ENCODE measurements at regions not wholly inside any gene's neighbourhood (a gene's known extent, or its start where the extent isn't known, plus 50 kb on each side); places are given as distances from the start of the nearest gene placed in this dataset.
A peak's percentile ranks its signal among the peaks of the same experiment; 100 is the strongest.
"Not testable (repeated sequence)": the region's sequence is repeated elsewhere in the genome, so short reads cannot be mapped to it uniquely, and the experiment has no call there.

DNA sequence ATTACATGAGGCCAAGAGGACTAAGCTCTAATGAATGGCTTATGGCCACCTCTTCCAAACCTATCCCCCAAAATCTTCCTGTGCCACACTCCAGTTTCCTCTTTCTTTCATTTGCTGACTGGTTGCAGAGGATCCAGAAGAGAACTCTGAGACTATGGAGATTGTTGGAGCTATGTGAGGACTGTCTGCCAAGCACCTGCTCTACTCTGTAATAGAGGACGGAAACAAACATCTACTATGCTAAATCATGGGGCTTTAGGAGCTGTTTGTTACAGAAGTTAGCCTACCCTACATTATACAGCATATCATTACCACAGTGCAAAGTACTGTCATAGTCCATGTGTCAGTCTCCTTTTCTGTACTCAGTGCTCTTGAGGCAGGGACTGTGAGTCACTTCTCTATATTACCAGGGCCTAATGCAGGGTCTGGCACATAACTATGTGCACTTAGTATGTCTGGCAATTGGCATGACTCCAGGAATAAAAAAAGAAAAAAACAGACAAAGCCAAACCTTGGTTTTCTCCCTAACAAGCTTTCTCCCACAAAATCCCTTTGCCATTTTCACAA, 95.1 kb downstream of the RPAP3 start:
- ATAC-seq: no peak
- no peaks in the 10 kb centered on the region for H3K4me1 ChIP-seq (ENCODE audit: control insufficient read depth, insufficient read depth, low read length)
- no peaks in the 10 kb centered on the region for H3K27me3 ChIP-seq (ENCODE audit: control insufficient read depth, insufficient read depth)
- no peaks in the 10 kb centered on the region for H3K9me3 ChIP-seq (ENCODE audit: control insufficient read depth, low read length)
- DNase-seq: no peak
- intact Hi-C loops (cut with DNase I): no loop called here
- no peak overlapping the region for H3K4me3 ChIP-seq (ENCODE audit: low read length)
- 96% methylated on average over 1 of the region's 1 CpG for WGBS
- no peak overlapping the region for H3K27ac ChIP-seq (ENCODE audit: low read length)

GRCh38 chr12:47609806-47610205, 96.0 kb downstream of the RPAP3 start:
- WGBS: 94% methylated on average over 3 of the region's 3 CpGs
- no peaks in the 10 kb centered on the region for H3K4me1 ChIP-seq (ENCODE audit: control insufficient read depth, insufficient read depth, low read length)
- H3K27me3 ChIP-seq (ENCODE audit: control insufficient read depth, insufficient read depth): no peaks in the 10 kb centered on the region
- ATAC-seq: no peak
- intact Hi-C loops (cut with DNase I): no loop called here
- H3K9me3 ChIP-seq (ENCODE audit: control insufficient read depth, low read length): no peaks in the 10 kb centered on the region
- no peak overlapping the region for H3K27ac ChIP-seq (ENCODE audit: low read length)
- no peak for DNase-seq
- no peak overlapping the region for H3K4me3 ChIP-seq (ENCODE audit: low read length)

GRCh38 chr12:47608671-47609070, 97.2 kb downstream of the RPAP3 start:
- 89% methylated on average over 4 of the region's 4 CpGs for WGBS
- not testable (repeated sequence) for H3K27ac ChIP-seq (ENCODE audit: low read length); ATAC-seq

DNA sequence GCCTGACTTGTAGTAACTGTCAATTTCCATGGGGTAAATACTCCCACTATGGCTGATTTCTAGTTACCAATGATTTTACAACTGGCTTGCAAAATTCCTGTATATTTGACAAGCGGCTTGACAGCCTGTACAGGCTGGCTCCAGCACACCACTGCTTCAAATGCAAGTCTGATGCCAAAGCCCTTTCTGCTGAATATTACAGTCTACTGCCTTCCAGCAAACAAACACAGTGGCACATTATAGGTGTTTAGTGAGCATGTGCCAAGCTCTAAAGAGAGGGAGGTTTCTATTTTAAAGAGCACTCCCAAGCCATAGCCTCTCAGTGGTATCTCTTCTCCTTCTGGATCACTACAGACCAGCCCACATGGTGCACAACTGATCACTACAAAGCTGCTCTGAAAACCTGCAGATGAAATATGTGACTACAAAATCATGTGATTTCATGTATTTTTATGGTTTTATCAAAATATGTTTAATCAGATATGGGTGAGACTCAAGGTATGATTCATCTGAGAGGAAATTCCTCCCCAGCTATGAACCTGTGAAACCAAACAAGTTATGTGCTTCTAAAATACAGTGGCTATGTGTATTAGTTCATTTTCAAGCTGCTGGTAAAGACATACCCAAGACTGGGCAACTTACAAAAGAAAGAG, 101.5 kb downstream of the RPAP3 start:
- H3K4me3 ChIP-seq (ENCODE audit: low read length): no peak overlapping the region
- intact Hi-C loops (cut with DNase I): no loop called here
- H3K4me1 ChIP-seq (ENCODE audit: control insufficient read depth, insufficient read depth, low read length): no peaks in the 10 kb centered on the region
- no peaks in the 10 kb centered on the region for H3K27me3 ChIP-seq (ENCODE audit: control insufficient read depth, insufficient read depth)
- DNase-seq (no peak), ATAC-seq (no peak)
- H3K9me3 ChIP-seq (ENCODE audit: control insufficient read depth, low read length): no peaks in the 10 kb centered on the region
- 97% methylated on average over 1 of the region's 1 CpG for WGBS
- no peak overlapping the region for H3K27ac ChIP-seq (ENCODE audit: low read length)

More at GRCh38 chr12:47608671-47609070, 97.2 kb downstream of the RPAP3 start:
- intact Hi-C loops (cut with DNase I); H3K27me3 ChIP-seq (ENCODE audit: control insufficient read depth, insufficient read depth); H3K4me1 ChIP-seq (ENCODE audit: control insufficient read depth, insufficient read depth, low read length); H3K9me3 ChIP-seq (ENCODE audit: control insufficient read depth, low read length); H3K4me3 ChIP-seq (ENCODE audit: low read length): not testable (repeated sequence)
- peak in 1 of 3 donors; percentile 38 for DNase-seq

DNA sequence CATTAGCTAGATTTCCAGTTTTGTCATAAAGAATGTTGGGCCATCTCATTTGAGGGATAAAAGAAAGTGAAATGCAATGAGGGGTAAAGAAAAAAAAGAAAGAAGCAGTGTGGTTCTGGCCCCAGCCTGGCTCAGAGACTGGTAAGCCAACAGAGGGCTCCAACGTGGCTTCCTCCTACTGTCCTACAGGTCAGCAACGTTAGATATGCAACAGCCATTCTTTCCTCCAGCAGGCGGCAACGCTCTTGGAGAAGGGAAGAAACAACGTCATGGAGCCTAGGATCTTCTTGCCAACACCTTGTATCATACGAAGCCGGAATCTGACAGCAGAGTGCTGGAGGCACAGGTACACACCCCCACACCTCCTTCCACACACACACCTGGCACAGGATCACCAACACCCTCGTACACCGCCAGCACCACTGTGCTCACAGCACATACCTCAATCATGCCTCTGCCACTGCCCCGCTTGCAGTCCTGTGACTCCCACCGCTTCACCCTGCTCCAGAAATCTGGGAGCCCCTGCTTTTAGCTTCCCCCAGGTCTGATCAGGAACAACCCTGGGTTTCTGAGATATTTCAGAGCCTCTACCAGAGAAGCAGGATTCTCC, 102.8 kb downstream of the RPAP3 start:
- Histone ChIP-seq H3K9me3 (ENCODE audit: control insufficient read depth, low read length) (no peaks in the 10 kb centered on the region), H3K4me3 (ENCODE audit: low read length) (no peak overlapping the region), H3K27me3 (ENCODE audit: control insufficient read depth, insufficient read depth) (no peaks in the 10 kb centered on the region), H3K4me1 (ENCODE audit: control insufficient read depth, insufficient read depth, low read length) (no peaks in the 10 kb centered on the region), H3K27ac (ENCODE audit: low read length) (no peak overlapping the region)
- WGBS: 80% methylated on average over 11 of the region's 11 CpGs
- intact Hi-C loops (cut with DNase I): no loop called here
- ATAC-seq (peak in 1 of 2 donors; percentile 24), DNase-seq (no peak)

GRCh38 chr12:47602325-47602724, 103.5 kb downstream of the RPAP3 start:
- Histone ChIP-seq H3K4me3 (ENCODE audit: low read length) (no peak overlapping the region), H3K27me3 (ENCODE audit: control insufficient read depth, insufficient read depth) (no peaks in the 10 kb centered on the region), H3K27ac (ENCODE audit: low read length) (no peak overlapping the region), H3K9me3 (ENCODE audit: control insufficient read depth, low read length) (no peaks in the 10 kb centered on the region), H3K4me1 (ENCODE audit: control insufficient read depth, insufficient read depth, low read length) (no peaks in the 10 kb centered on the region)
- DNase-seq (no peak), ATAC-seq (peak; percentile 86 to 91)
- intact Hi-C loops (cut with DNase I): no loop called here
- 70% methylated on average over 1 of the region's 1 CpG for WGBS

- intact Hi-C loops (cut with DNase I): no loop called here
- Histone ChIP-seq H3K4me1 (ENCODE audit: control insufficient read depth, insufficient read depth, low read length) (no peaks in the 10 kb centered on the region), H3K4me3 (ENCODE audit: low read length) (no peak overlapping the region), H3K27ac (ENCODE audit: low read length) (no peak overlapping the region), H3K27me3 (ENCODE audit: control insufficient read depth, insufficient read depth) (no peaks in the 10 kb centered on the region), H3K9me3 (ENCODE audit: control insufficient read depth, low read length) (no peaks in the 10 kb centered on the region)
- DNase-seq (no peak), ATAC-seq (no peak)
These were observed 104.8 kb downstream of the RPAP3 start for GRCh38 chr12:47601071-47601470.

GRCh38 chr12:47591795-47592194, 114.0 kb downstream of the RPAP3 start:
- ATAC-seq (no peak), DNase-seq (no peak)
- H3K4me1 ChIP-seq (ENCODE audit: control insufficient read depth, insufficient read depth, low read length): peaks cover 3% of the 10 kb centered on the region
- WGBS: 42% methylated on average over 4 of the region's 4 CpGs
- H3K27ac ChIP-seq (ENCODE audit: low read length): no peak overlapping the region
- intact Hi-C loops (cut with DNase I): no loop called here
- H3K4me3 ChIP-seq (ENCODE audit: low read length): no peak overlapping the region
- no peaks in the 10 kb centered on the region for H3K9me3 ChIP-seq (ENCODE audit: control insufficient read depth, low read length)
- H3K27me3 ChIP-seq (ENCODE audit: control insufficient read depth, insufficient read depth): no peaks in the 10 kb centered on the region

- Histone ChIP-seq H3K4me3 (ENCODE audit: low read length) (no peak overlapping the region), H3K27ac (ENCODE audit: low read length) (no peak overlapping the region), H3K4me1 (ENCODE audit: control insufficient read depth, insufficient read depth, low read length) (peaks cover 3% of the 10 kb centered on the region), H3K27me3 (ENCODE audit: control insufficient read depth, insufficient read depth) (no peaks in the 10 kb centered on the region), H3K9me3 (ENCODE audit: control insufficient read depth, low read length) (no peaks in the 10 kb centered on the region)
- 32% methylated on average over 4 of the region's 4 CpGs for WGBS
- intact Hi-C loops (cut with DNase I): no loop called here
- ATAC-seq: peak; percentile 48 to 57
- no peak for DNase-seq
These were observed 114.5 kb downstream of the RPAP3 start for GRCh38 chr12:47591361-47591791.

DNA sequence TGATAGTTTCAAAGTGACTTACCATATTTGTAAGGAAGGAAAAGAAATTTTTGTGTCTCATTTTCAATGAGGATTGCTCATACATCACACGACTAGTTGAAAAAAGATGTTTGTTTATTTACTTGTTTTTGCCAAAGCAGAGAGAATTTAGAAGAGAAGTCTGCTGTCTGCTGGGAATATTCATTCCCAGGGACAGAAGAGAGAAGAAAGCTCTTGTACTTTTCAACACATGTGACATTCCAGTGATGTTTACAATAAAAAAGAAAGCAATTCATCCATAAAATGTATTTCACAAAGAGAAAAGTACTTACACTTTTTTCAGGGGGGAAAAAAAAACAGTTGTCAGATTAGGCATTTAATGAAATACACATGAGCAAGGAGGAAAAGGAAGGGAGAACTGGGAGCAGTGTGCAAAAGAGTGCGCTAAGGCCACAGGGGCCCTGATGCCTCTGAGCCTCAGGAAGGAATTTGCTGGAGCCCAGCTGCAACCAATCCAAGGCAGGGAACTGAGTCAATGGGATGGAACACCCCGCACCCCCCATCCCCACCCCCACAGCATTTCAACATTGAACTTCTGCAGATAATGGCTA, 115.0 kb downstream of the RPAP3 start:
- intact Hi-C loops (cut with DNase I): no loop called here
- DNase-seq (peak in 2 of 3 donors; percentile 32 to 56), ATAC-seq (peak; percentile 61 to 85)
- H3K27me3 ChIP-seq (ENCODE audit: control insufficient read depth, insufficient read depth): no peaks in the 10 kb centered on the region
- no peak overlapping the region for H3K27ac ChIP-seq (ENCODE audit: low read length)
- no peaks in the 10 kb centered on the region for H3K9me3 ChIP-seq (ENCODE audit: control insufficient read depth, low read length)
- peaks cover 3% of the 10 kb centered on the region for H3K4me1 ChIP-seq (ENCODE audit: control insufficient read depth, insufficient read depth, low read length)
- 45% methylated on average over 3 of the region's 3 CpGs for WGBS
- no peak overlapping the region for H3K4me3 ChIP-seq (ENCODE audit: low read length)

DNA sequence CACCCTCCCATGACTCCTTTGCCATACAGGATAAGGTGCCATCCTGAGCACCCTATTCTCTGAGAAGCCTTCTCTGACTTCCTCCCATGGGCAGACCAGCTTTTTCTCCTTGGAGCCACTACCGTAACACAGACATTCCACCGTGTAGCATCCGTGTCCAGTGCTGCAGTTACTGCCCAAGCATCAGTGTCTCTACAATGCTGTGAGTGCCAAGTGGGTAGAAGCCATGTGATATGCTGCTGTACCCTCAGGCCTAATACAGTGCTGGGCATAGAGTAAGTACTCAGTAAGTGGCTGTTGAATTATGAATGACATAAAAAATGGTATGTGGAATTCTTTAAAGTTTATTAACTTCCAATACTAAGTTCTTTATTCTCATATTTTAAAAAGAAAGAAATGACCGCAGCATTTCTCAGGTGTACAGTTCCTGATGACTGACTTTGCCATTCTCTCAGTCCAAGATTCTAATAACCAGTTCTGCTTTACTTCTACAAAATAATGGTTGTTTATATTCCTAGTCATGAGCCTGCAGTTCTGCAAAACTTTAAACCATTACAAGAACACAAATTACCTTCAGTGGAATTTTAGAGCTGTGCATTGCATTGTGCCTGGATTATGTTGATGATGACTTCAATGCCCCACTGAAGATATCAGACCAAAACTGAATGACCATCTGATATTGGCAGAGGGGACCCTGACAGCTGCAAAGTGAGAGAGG, 118.7 kb downstream of the RPAP3 start:
- no peaks in the 10 kb centered on the region for H3K27me3 ChIP-seq (ENCODE audit: control insufficient read depth, insufficient read depth)
- no peak overlapping the region for H3K27ac ChIP-seq (ENCODE audit: low read length)
- H3K9me3 ChIP-seq (ENCODE audit: control insufficient read depth, low read length): no peaks in the 10 kb centered on the region
- ATAC-seq: no peak
- WGBS: 82% methylated on average over 4 of the region's 4 CpGs
- intact Hi-C loops (cut with DNase I): no loop called here
- DNase-seq: no peak
- no peak overlapping the region for H3K4me3 ChIP-seq (ENCODE audit: low read length)
- H3K4me1 ChIP-seq (ENCODE audit: control insufficient read depth, insufficient read depth, low read length): peaks cover 3% of the 10 kb centered on the region

Measured in right cardiac atrium (tissue), 5 donors.